HCT116 (cell line): ENCODE measurements at regions not wholly inside any gene's neighbourhood (a gene's known extent, or its start where the extent isn't known, plus 50 kb on each side); places are given as distances from the start of the nearest gene placed in this dataset.

Experiments used
- ATAC-seq: fragments of 200-7000 bp; cut with Tn5 transposase; 2 replicates; pipeline ENCODE4 v1.9.1; 2020; ENCODE audit warnings: mild to moderate bottlenecking, moderate library complexity
- BruUV-seq: library from RNA; stranded (reverse); fragments of 400-500 nt; replicated peaks from 2 replicates; lab custom pipeline; 2021; lab: Mats Ljungman, UMichigan
- CTCF ChIA-PET: fragments of 300-600 bp; sonication (Branson Sonifier 250); formaldehyde crosslinking; loops from one replicate; lab custom pipeline; 2021; ENCODE audit warnings: antibody characterized with exemption; lab: Charles Lee
- POLR2A ChIA-PET: fragments of 300-600, 350-600 bp; sonication (Branson Sonifier 250); formaldehyde crosslinking; loops from one replicate; lab custom pipeline; 2021; ENCODE audit warnings: antibody characterized with exemption; lab: Charles Lee
- RAD21 ChIA-PET, 2 experiments: fragments of 300-600 bp; sonication (Branson Sonifier 250); formaldehyde crosslinking; loops; one replicate each; lab custom pipeline; 2023; ENCODE audit warnings: low total read pairs in 2 of 2; ENCODE audit not compliant: uncharacterized antibody in 2 of 2, unreplicated experiment in 2 of 2, low non-redundant PET in 1 of 2; lab: Charles Lee
- DNase-seq: peaks from one replicate; pipeline ENCODE4 v3.0.0-alpha.2; 2010; ENCODE audit warnings: low read depth, low spot score
- H2AFZ ChIP-seq: fragments of 200-600 bp; shearing (Covaris generic), sonication (generic); 2 replicates; pipeline ENCODE4 v1.6.1; 2017; ENCODE audit warnings: low read depth, mixed run types, mixed read lengths, antibody characterized with exemption, low read length; ENCODE audit not compliant: poor library complexity, severe bottlenecking
- H3K27ac ChIP-seq: 2 replicates; pipeline ENCODE4 v1.5.1; 2012; ENCODE audit warnings: low read depth, low read length
- H3K27me3 ChIP-seq: fragments of 200-600 bp; sonication (generic); 2 replicates; pipeline ENCODE4 v1.6.1; 2016; ENCODE audit warnings: mixed run types, low read length, mixed read lengths; ENCODE audit not compliant: insufficient read depth
- H3K36me3 ChIP-seq, 2 experiments: fragments of 200-500 bp in 1 of 2; fragments of 200-600 bp in 1 of 2; sonication (Bioruptor generic) in 1 of 2; sonication (generic) in 1 of 2; 2 replicates each; pipeline versions ENCODE4 v1.5.1 to v1.6.1; 2014 to 2016; ENCODE audit warnings: low read length in 2 of 2, inconsistent platforms in 1 of 2, mixed read lengths in 1 of 2, mixed run types in 1 of 2; ENCODE audit not compliant: insufficient read depth in 2 of 2, control insufficient read depth in 1 of 2
- H3K4me1 ChIP-seq, 2 experiments: fragments of 200-600 bp in 1 of 2; sonication (generic) in 1 of 2; 2 replicates each; pipeline versions ENCODE4 v1.5.1 to v1.6.1; 2012 to 2017; ENCODE audit warnings: low read length in 2 of 2, inconsistent platforms in 1 of 2, mild to moderate bottlenecking in 1 of 2, mixed read lengths in 1 of 2, mixed run types in 1 of 2, moderate library complexity in 1 of 2; ENCODE audit not compliant: insufficient read depth in 2 of 2, control insufficient read depth in 1 of 2
- H3K4me2 ChIP-seq: fragments of 200-600 bp; sonication (generic); 2 replicates; pipeline ENCODE4 v1.6.1; 2017; ENCODE audit warnings: mixed run types, low read length, mixed read lengths
- H3K4me3 ChIP-seq, 2 experiments: fragments of 200-600 bp in 1 of 2; sonication (generic) in 1 of 2; replicated peaks in 1 of 2; 2 replicates each; pipeline ENCODE4 v1.5.1; 2011 to 2016; ENCODE audit warnings: low read length in 2 of 2, control low read depth in 1 of 2, low read depth in 1 of 2, mild to moderate bottlenecking in 1 of 2, mixed read lengths in 1 of 2, mixed run types in 1 of 2
- H3K79me2 ChIP-seq: fragments of 200-600 bp; sonication (generic); 2 replicates; pipeline ENCODE4 v1.6.1; 2017; ENCODE audit warnings: mild to moderate bottlenecking, mixed run types, low read length, moderate library complexity, mixed read lengths; ENCODE audit not compliant: insufficient read depth
- H3K9ac ChIP-seq: fragments of 200-600 bp; sonication (generic); 2 replicates; pipeline ENCODE4 v1.6.1; 2016; ENCODE audit warnings: low read length, mixed read lengths
- H3K9me2 ChIP-seq: fragments of 200-600 bp; sonication (generic), shearing (Covaris generic); 2 replicates; pipeline ENCODE4 v1.6.1; 2017; ENCODE audit warnings: mixed run types, mild to moderate bottlenecking, moderate library complexity; ENCODE audit not compliant: insufficient read depth
- H3K9me3 ChIP-seq, 2 experiments: fragments of 200-500 bp in 1 of 2; fragments of 200-600 bp in 1 of 2; sonication (Bioruptor generic) in 1 of 2; sonication (generic) in 1 of 2; 2 replicates each; pipeline ENCODE4 v1.6.1; 2014 to 2017; ENCODE audit warnings: low read length in 2 of 2, mixed read lengths in 2 of 2, inconsistent platforms in 1 of 2, low read depth in 1 of 2, mild to moderate bottlenecking in 1 of 2, mixed run types in 1 of 2, moderate library complexity in 1 of 2; ENCODE audit not compliant: control insufficient read depth in 1 of 2, insufficient read depth in 1 of 2
- H4K20me1 ChIP-seq: fragments of 200-600 bp; sonication (generic), shearing (Covaris generic); 2 replicates; pipeline ENCODE4 v1.6.1; 2017; ENCODE audit warnings: mixed run types, mild to moderate bottlenecking, moderate library complexity; ENCODE audit not compliant: insufficient read depth
- ATF3 ChIP-seq: IDR thresholded peaks from 2 replicates; pipeline ENCODE4 v1.6.1; 2012
- EGR1 ChIP-seq: IDR thresholded peaks from 2 replicates; pipeline ENCODE4 v1.6.1; 2012; ENCODE audit warnings: low read depth
- ELF1 ChIP-seq: IDR thresholded peaks from 2 replicates; pipeline ENCODE4 v1.6.1; 2012; ENCODE audit warnings: low read depth, borderline replicate concordance
- JUND ChIP-seq: IDR thresholded peaks from 2 replicates; pipeline ENCODE4 v1.6.1; 2012
- MAX ChIP-seq: IDR thresholded peaks from 2 replicates; pipeline ENCODE4 v1.6.1; 2012
- POLR2AphosphoS5 ChIP-seq: IDR thresholded peaks from 2 replicates; pipeline ENCODE4 v1.6.1; 2011; ENCODE audit warnings: mild to moderate bottlenecking, low read depth, low read length, moderate library complexity
- REST ChIP-seq: IDR thresholded peaks from 2 replicates; pipeline ENCODE4 v1.6.1; 2012; ENCODE audit warnings: low read depth
- SIN3A ChIP-seq: IDR thresholded peaks from 2 replicates; pipeline ENCODE4 v1.6.1; 2012; ENCODE audit warnings: low read depth
- SRF ChIP-seq: IDR thresholded peaks from 2 replicates; pipeline ENCODE4 v1.6.1; 2012; ENCODE audit warnings: low read depth
- TCF7L2 ChIP-seq: IDR thresholded peaks from 2 replicates; pipeline ENCODE4 v1.7.0; 2011; ENCODE audit warnings: borderline replicate concordance, inconsistent platforms; ENCODE audit not compliant: insufficient read depth, insufficient read length; ENCODE audit errors: extremely low read depth
- YY1 ChIP-seq: IDR thresholded peaks from 2 replicates; pipeline ENCODE4 v1.6.1; 2011; ENCODE audit warnings: low read length, low read depth, moderate library complexity, mild to moderate bottlenecking; ENCODE audit not compliant: insufficient replicate concordance; ENCODE audit errors: extremely low read depth
- ZBTB33 ChIP-seq: IDR thresholded peaks from 2 replicates; pipeline ENCODE4 v1.6.1; 2011; ENCODE audit warnings: mild to moderate bottlenecking, low read length, moderate library complexity; ENCODE audit not compliant: insufficient replicate concordance; ENCODE audit errors: extremely low read depth
- ZNF274 ChIP-seq: fragments of 200-500 bp; sonication (Bioruptor generic); IDR thresholded peaks from 2 replicates; pipeline ENCODE4 v1.6.1; 2014; ENCODE audit warnings: mild to moderate bottlenecking, low read depth, low read length, inconsistent platforms
- intact Hi-C: fragments of 100-400 bp; cut with micrococcal nuclease; formaldehyde crosslinking; loops from 2 replicates; pipeline ENCODE4 v1.10.0; 2022

GRCh38 chr19:28641395-28641794 lies 571.6 kb downstream of the UQCRFS1 start:
- BruUV-seq: no TSS peak
- Histone ChIP-seq H4K20me1 (no peaks in the 10 kb centered on the region), H3K9me3 (peaks cover 8 to 44% of the 10 kb centered on the region in 2 experiments; a peak in 2 of 4 replicates), H3K36me3 (no peaks in the 10 kb centered on the region), H3K27me3 (no peaks in the 10 kb centered on the region), H3K9ac (no peak overlapping the region), H3K4me3 (no peak overlapping the region), H3K4me1 (no peaks in the 10 kb centered on the region), H2AFZ (no peak overlapping the region), H3K27ac (no peak overlapping the region), H3K4me2 (no peak overlapping the region), H3K9me2 (no peaks in the 10 kb centered on the region), H3K79me2 (no peaks in the 10 kb centered on the region)
- no peak for TF ChIP-seq ZBTB33
- TF ChIP-seq POLR2AphosphoS5: no peak
- no peak for TF ChIP-seq TCF7L2
- no peak for TF ChIP-seq JUND
- TF ChIP-seq EGR1: no peak
- TF ChIP-seq MAX: no peak
- no peak for TF ChIP-seq YY1
- no peak for TF ChIP-seq ELF1
- TF ChIP-seq SRF: no peak
- no peak for TF ChIP-seq REST
- no peak for TF ChIP-seq ATF3
- TF ChIP-seq ZNF274: no peak
- TF ChIP-seq SIN3A: no peak
- ChIA-PET CTCF (no interaction called here), POLR2A (no interaction called here), RAD21 (no interaction called here)
- ATAC-seq: no peak
- intact Hi-C loops: no loop called here
- DNase-seq: no peak
